ENCODE measurements at regions not wholly inside any gene's neighbourhood (a gene's known extent, or its start where the extent isn't known, plus 50 kb on each side); places are given as distances from the start of the nearest gene placed in this dataset.

- DNase-seq = no peak
These were observed 54.9 kb downstream of the MAGEB17 start for GRCh38 chrX:16222151-16222550.

DNA sequence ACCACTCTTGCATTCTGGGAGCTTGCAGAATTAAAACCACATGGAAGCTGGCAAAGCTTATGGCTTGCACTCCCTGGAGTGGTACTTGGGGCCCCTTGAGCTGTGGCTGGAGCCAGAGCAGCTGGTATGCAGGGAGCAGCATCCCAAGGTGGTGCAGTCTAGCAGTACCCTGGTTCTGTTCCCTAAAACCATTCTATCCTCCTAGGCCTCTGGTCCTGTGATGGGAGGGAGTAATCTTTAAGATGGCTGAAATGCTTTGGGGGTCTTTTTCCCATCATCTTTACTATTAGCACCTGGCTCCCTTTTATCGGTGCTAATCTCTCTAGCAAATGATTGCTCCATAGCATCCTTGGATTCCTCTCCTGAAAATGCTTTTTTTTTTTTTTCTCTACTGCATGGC is 56.1 kb downstream of the MAGEB17 start:
- no peak for DNase-seq

DNA sequence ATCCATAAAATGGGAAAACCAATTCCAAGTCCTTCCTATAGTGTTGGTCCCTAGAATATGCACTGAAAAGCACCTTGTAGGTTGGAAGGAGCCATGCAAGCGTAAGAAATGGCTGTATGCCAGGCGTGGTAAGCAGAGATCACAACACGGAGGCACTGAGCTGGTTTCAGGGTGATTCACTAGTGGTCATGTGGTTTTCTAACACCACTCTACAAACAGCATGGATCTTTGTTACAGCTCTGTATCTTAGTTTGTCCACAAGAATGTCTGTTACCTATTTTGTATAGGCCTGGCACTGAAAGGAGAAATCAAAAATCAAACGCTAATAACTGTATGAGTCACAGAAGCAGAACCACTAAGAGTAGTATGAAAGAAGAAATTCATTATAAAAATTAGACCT is 71.9 kb downstream of the MAGEB17 start:
- no peak for DNase-seq

GRCh38 chrX:16240231-16240905 is 73.1 kb downstream of the MAGEB17 start:
- DNase-seq = no peak

DNA sequence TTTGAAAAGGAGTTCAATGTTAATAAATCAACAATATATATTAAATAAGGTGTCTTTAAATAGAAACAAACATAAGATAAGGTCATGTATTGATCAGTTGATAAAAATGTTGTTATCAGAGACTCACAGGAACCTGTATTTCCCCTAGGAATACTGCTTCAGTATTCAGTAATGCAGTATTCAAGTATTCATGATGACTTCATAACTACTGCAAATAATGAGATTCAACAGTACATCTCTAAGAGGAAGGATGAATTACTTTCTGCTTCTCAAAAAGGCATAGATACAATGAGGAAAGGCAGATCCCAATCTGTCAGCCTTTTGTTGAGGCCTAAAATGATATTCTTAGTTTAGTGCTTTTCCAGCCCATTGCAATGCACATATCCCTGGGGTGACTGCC is 73.7 kb downstream of the MAGEB17 start:
- no peak for DNase-seq

DNA sequence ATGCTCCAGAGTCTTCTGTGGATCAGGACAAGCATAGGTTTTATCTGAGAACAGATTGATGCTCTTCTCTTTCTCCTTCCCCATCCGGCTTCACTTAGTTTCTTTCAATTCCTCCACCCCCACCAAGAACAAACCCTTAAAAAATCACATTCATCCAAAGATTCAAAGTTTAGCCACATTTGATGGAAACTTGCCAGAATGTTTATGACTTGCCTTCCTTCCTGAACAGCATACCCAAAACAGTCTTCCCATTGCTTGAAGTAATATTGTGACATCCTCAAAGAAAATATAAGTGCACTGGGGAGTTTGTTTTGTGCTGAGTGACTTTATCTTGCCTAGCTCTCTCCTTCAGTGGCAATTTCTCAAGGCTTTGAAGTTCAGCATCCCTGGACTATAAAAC is 83.0 kb downstream of the MAGEB17 start:
- DNase-seq = no peak

DNA sequence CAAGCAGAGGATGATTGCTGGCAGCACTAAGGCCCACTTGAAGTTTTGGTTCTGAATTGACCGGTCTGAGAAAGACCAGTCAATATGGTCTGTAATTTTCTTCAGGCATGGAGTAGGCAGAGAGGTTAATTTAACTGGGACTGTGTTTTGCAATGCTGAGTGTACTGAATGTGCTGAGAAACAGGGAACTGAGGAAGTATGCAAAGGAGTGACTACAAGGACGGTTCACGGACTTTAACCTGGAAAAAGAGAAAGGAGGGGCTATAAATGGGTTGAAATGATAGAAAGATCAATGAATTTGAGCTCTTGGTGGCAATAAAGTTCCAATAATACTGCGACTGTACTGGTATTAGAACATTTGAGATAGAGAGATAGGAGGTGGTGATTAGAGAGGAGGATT is 84.5 kb downstream of the MAGEB17 start:
- no peak for DNase-seq

DNA sequence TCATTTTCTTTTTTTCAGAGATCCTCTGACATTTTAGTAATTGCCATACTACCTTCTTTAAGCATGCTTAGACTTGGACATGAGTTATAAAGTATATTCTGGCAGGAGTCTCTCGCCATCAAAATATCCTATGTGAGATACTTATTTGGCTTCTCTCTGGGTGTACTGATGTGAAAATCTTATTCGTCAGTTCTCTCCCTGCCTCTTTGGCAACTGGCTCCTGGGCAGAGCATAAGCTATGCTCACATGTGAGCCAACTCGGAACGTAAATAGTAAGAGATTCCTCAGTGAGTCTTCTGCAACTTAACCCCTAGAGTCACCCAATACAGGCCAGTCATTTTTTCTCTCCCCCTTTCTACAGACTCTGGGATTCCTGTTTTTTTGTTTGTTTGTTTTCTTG is 91.6 kb downstream of the MAGEB17 start:
- DNase-seq = no peak

GRCh38 chrX:16267431-16267830 is 100.2 kb downstream of the MAGEB17 start:
- DNase-seq = no peak

- DNase-seq = no peak
These were observed 100.9 kb downstream of the MAGEB17 start for GRCh38 chrX:16268206-16268605.

DNA sequence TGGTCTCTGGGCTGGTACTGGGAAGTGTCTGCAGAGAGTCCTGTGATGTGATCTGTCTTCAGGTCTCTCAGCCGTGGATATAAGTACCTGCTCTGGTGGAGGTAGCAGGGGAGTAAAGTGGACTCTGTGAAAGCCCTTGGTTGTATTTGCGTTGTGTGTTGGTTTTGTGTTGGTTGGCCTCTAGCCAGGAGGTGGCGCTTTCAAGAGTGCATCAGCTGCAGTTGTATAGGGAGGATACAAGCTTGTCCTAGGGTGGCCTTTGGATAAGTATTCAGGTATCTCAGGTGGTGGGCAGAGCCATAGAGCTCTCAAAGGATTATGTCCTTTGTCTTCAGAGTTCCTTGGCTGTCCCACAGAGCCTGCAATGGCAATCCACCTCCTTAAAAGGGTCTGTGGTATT is 111.6 kb downstream of the MAGEB17 start:
- DNase-seq = no peak

GRCh38 chrX:16282209-16282608 is 114.9 kb downstream of the MAGEB17 start:
- no peak for DNase-seq

GRCh38 chrX:16284842-16285241 is 117.6 kb downstream of the MAGEB17 start:
- no peak for DNase-seq

- no peak for DNase-seq
These were observed 123.7 kb downstream of the MAGEB17 start for GRCh38 chrX:16290997-16291396.

DNA sequence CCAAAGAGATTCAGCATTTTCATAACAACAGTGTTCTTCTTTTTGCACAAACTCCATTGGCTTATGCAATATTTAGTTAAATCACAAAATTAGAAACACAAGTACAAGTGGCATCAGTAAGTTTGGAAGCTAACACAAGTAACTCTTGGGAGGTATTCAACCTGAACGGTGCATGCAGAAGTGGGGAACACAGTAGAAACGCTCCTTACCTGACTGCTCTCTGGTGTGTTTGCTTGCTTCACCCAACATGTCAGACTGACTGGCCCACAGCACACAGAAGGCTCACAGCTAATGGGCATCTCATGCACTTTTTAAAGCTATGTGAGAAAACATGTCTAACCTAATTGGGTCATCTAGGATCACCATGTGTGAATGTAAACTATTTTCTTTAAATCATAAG is 133.6 kb downstream of the MAGEB17 start:
- no peak for DNase-seq

DNA sequence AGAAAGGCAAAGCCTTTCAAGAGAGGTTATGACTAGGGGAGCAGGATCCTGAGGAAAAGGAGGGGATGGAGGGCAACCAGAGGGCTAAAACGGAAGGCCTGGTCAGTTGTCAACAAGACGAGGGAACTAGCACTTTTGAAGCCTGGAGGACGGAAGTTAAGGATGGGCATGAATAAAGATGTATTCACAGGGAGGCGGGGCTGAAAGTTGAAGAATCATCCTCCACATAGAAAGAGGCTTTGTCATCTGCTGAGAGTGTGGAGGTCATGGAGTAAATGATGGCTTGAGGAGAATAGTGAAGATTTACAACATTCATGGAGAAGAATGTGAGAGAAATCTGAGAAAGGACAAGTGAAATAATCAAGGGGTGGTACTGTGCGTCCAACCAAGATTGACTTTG is 137.5 kb downstream of the MAGEB17 start:
- DNase-seq = no peak

GRCh38 chrX:16305187-16305586 is 137.9 kb downstream of the MAGEB17 start:
- no peak for DNase-seq

DNA sequence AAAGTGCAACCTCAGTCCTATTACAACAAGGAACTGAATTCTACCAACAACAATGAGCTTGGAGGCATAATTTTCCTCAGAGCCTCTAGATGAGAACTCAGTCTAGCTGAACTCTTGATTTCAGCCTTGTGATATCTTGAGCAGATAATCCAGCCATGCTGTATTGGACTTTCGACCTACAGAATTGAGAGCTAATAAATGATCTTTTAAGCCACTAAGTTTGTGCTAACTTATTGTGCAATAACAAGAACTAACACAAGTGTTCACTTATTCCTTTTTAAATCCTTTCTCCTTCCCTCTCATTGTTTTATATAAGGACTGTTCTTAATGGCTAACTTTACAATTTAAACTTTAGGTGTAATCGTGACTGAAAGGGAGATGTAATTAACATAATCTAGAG is 140.7 kb downstream of the MAGEB17 start:
- no peak for DNase-seq

GRCh38 chrX:16308773-16309172 is 141.5 kb downstream of the MAGEB17 start:
- DNase-seq = no peak

DNA sequence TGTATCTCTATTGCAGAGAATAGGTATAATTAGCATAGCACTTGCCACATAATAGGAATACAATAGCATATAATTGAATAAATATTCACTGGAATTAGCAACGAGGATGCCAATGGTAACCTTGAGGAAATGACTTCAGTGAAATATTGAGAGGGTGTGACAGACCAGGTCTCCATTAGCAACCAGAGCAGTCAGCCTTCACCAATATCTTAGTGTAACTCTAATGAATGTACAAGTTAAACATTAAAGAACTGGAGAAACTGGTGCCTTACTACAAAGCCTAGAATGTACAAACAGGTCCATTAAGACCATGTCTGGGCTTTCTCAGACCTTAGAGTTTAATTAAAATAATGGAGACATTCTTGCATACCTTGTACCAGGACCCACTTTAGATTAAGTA is 143.0 kb downstream of the MAGEB17 start:
- DNase-seq = no peak

DNA sequence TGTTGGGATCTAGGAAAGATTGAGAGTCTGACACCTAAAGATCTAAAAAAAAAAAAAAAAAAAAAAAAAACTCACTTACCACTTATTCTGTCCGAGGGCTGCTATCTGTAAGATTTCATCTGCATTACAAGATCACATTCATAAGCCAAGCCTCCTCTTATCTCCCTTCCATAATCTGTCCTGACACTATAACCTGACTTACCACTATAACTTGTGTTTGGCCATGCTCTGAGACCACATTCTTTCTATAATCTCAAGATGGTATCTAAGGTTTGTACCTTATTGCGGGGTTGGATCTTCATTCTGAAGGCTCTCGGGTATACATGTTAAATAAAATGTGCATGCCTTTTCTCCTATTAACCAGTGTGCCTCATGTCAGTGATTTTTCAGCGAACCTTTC is 144.4 kb downstream of the MAGEB17 start:
- DNase-seq = no peak

- DNase-seq = no peak
These were observed 145.7 kb downstream of the MAGEB17 start for GRCh38 chrX:16312761-16313623.

GRCh38 chrX:16316331-16316730 is 149.1 kb downstream of the MAGEB17 start:
- no peak for DNase-seq

- no peak for DNase-seq
These were observed 152.6 kb downstream of the MAGEB17 start for GRCh38 chrX:16319929-16320328.
